NCI-H1694 (cell line): ENCODE measurements at regions not wholly inside any gene's neighbourhood (a gene's known extent, or its start where the extent isn't known, plus 50 kb on each side); places are given as distances from the start of the nearest gene placed in this dataset.
"Not testable (repeated sequence)": the region's sequence is repeated elsewhere in the genome, so short reads cannot be mapped to it uniquely, and the experiment has no call there.

Experiments used
- DNase-seq: peaks from one replicate; lab custom pipeline; 2025; lab: John Stamatoyannopoulos, UW

DNA sequence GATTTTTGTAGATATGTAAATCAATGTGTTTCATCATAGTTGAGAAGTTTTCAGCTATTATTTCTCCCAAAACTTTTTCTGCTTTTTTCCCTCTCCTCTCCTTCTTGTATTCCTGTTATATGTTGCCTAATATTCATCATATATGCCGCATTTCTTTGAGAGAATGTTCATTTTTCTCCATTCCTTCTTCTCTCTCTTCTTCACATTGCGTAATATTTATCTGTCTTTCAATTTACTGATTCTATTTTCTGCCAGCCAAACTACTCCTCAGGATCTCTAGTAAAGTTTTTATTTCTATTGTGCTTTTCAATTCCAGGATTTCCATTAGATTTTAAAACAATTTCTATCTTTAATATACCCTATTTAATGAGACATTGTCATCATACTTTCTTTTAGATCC, 896.8 kb downstream of the EPHA7 start:
- DNase-seq: no peak

DNA sequence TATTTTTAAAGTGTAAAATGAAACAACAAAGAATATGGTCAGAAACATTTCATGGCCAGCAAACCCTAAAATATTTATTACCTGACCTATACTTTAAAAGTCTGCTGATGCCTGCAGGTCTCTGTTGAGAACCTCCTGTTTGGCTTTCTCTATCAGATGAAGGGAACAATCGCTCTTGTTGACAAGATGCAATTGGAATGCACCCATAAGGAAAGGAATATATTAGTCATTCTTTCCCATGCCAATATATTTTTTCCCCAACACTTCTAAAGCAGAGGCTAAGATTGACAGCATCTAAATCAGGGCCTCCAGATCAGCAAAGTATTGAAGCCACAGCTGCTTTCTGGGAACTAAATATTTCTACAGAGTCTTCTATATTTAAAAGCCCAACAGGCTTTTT, 897.8 kb downstream of the EPHA7 start:
- no peak for DNase-seq

DNA sequence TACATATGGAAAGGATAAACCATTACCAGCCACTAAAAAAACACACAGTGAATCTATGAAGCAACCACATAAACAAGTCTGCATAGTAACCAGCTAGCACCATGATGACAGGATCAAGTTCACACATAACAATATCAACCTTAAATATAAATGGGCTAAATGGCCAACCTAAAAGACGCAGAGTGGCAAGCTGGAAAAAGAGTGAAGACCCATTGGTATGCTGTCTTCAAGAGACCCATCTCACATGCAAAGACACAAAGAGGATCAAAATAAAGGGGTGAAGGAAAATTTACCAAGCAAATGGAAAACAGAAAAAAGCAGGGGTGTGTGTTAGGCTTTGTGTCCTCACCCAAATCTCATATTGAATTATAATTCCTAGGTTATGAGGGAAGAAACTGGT, 909.2 kb downstream of the EPHA7 start:
- DNase-seq: no peak

DNA sequence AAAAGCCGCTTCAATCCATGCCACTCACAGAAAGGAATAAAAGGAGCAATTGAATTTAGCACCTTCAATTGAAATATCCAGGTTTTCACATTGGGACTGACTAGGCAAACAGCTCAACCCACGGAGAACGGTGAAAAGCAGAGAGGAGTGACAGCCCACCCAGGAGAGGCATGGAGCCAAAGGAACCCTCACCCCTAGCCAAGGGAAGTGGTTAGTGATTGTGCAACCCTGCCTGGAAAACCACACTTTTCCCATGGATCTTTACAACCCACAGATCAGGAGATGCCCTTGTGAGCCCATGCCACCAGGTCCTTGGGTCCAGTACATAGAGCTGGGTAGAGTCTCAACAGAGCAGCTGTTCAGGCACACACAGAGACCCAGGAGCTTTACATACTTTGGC, 911.8 kb downstream of the EPHA7 start:
- no peak for DNase-seq

DNA sequence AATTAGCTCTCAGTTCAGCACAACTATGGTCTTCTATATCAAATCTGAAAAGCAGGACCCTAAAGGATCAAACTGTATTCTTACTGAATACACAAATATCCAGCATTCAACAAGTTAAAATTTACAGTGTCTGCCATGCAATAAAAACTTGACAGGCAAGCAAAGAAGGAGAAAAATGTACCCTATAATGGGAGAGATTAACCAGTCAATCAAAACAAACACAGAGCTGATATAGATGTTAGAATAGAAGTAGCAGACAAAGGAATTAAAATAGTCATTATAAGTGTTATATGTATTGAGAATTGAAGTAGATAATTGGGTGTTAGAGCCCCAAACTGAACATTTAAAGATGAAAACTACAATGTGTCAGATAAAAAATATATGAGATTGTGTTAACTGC, 914.9 kb downstream of the EPHA7 start:
- no peak for DNase-seq

DNA sequence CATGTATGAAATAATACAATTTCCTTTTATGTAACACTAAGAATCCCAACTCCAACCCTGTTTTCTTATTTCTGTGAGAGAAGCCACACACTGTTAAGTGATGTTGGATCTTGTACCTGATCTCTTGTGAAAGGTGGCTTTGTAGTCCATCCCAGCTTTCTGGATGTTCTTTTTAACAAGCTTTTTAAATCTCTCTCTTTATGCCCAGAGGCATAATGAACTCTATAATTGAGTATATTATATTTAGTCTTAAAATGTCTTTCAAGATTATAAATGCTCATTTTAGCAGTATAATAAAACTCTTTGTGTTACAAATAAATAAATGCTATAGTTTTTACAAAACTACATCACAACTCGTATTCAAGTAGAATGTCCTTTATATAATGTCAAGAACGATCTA, 922.1 kb downstream of the EPHA7 start:
- no peak for DNase-seq

DNA sequence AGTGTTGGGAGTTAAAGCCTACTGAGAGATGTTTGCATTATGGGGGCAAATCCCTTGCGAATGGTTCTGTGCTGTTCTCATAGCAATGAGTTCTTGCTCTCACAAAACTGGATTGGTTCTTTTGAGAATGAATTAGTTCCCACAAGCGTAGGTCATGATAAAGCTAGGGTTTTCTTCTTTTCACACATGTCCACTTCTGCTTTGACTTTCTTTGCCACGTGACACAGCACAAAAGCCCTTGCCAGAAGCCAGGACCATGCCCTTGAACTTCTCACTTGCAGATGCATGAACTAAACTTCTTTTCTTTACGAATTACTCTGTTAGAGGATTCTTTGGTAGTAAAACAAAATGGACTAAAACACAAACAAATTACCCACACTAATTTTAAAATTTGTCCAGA, 922.8 kb downstream of the EPHA7 start:
- DNase-seq: no peak

DNA sequence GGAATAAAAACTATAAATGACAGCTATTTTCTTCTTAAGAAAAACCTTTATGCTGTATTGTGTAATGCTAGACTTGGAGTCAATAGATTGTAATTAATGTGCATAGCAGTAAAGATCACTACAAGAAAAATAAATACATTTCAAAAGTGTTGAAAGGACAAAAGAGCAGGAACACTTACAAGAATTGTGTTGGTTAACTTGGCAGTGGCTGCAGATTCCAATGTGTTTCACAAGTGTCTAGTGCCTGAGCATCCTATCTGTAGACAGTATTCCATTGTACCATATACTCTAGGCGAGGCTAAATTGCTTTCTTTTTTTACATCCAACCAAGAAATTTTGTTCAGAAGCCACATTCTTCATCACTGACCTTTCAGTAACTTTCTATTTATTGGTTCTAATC, 924.1 kb downstream of the EPHA7 start:
- no peak for DNase-seq

DNA sequence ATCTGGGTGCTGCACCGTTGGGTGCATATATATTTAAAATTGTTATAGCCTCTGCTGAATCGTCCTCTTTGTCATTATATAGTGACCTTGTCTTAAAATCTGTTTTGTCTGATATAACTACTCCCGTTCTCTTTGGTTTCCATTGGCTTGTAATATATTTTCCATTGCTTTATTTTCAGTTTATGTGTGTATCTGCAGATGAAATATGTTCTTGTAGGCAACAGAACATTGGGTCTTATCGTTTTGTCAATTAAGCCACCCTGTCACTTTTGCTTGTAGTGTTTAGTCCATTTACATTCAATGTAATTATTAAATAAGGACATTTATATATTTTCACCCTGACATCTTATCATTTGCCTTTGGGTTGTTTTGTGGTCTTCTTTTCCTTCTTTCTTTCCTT, 933.9 kb downstream of the EPHA7 start:
- no peak for DNase-seq

DNA sequence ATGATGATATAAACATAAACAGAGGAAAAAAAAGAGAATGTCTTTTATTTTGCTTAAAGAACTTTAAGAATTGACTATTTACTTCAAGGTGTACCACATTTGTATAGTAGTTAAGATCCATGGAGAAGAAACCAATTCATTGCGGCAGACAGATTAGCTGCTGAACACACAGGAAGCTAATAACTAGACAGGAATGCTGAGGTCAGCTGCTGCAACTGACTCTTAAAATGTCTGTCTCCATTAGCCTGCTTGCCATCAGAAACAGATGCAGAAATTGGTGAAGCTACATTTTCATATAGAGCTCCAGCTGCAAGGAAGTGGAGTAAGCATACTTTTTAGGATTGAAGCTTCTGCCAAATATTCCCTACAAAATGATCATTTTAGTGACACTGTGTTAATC, 939.5 kb downstream of the EPHA7 start:
- no peak for DNase-seq

DNA sequence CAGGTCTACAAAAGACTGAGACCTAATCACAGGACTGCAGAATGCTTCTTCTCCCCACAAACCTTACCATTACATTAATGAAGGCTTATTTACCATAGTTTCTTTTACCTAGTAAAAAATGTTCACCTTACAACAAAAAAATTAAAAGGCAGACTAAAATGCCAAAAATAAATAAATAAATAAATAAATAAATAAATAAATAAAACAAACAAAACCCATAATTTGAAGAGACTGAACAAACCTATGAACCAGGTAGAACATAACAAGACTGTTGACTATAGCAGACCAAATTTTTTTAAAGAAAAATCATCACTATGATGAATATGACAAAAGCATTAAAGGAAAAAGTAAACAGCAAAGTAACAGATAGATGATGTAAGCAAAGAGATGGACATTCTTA, 946.3 kb downstream of the EPHA7 start:
- no peak for DNase-seq

DNA sequence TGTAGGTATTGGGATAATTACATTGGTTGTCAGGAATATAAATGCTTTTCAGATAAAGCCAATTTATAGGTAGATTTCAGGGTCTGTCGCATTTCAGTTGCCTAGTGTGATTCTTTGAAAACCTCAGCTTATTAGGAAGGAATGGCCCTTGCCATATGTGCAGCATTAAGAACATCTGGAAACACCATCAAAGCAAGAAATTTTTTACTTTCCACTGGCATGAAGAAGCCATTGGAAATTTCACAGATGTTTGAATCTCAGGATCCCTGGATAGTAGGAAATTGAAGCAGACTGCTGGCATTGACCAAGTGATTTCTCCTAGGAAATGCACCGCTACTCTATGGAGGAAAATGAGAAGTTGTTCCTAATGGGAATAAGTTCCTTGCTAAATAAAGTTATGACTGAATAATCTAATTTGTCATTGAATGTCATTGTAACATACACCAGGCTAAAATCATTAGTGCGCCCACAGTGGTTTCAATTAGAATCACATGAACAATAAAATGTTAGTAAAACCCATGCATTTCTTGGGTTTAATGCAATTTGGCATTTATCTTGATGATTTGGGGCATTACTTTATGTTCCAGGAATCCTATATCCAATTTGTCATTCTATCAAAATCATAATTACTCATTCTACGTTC, 950.1 kb downstream of the EPHA7 start:
- DNase-seq: no peak

DNA sequence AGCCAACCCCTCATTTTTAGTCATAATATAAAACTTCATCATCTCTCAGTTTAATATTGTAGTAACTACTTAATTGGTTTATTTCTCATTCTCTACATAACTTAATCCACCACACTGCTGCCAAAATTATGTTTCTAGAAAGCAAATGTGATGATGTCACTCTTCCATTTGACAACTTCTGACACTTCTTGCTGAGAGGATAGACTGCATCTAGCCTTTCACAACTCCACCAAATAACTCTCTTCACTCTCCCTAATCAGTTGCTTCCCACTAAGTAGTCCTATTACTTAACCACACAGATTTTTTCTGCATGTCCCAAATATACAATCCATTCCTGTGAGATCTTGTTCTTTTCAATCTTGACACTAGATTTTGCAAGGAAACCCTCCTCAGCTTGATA, 951.3 kb downstream of the EPHA7 start:
- no peak for DNase-seq

DNA sequence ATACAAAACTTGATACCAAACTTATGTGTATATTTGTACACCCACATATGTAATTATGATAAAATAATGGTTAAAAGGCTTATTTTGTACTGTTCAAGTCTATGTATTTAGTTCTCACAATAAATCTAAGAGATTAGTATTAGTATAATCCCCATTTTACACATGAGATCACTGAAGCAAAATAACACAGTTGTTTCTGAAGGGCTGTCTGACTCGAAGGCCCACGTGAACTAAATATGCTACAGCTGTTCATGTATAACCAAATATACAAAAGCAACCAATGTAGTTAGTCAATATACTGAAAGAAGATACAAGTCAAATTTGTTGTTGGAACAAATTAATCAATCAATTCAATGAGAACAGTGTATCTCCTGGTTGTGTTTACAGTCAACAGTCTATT, 959.2 kb downstream of the EPHA7 start:
- no peak for DNase-seq

DNA sequence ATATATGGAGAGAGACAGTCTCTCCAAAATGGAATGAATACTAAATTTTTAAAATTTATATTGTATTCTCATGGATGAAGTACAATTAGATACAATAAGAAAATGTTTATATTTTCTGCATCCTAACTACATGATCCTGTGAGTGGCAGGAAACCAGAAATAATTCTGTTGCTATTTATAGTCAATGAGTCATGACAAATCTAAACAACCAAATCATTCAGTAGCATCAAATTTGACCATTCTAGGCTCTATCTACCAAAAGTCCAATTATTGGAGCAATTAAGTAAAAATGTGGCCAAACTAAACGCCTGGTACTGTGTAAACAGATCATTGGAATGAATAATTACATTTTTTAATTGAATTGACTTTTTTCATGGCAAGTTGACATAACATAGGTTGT, 959.8 kb downstream of the EPHA7 start:
- no peak for DNase-seq

DNA sequence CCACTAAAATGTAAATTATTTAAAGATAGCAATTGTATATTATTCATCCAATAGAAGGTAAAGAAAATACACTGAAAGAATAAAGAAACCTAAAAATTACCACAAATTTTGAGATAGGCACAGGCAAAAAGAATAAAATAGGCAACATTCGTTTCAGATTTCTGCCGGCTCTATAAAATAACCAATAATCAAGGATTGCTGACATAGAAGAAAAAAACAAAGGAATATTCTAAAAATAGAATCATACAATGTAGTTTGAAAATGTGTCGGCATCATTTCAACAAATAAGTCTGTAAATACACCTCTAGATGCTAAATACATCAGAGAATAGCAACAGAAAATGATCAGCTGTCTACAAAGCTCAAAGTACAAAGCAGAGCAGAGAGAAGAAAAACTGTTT, 973.3 kb downstream of the EPHA7 start:
- DNase-seq: no peak

DNA sequence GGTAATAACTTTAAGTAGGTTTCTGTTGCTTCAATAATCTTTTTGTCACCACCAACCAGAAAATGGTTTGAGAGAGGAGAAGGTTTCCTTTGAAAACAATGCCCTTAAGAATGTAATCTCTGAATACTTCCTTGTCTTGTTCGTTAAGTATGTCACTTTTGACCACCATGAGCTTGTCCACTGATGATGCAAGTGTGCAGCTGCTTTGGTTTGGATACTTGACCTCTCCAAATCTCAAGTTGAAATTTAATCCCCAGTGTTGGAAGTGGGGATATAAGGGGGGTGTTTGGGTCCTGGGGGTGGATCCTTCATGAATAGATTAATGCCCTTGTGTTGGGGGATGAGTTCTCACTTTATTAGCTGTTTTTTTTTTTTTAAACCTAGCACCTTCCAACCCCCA, 985.4 kb downstream of the EPHA7 start:
- no peak for DNase-seq

DNA sequence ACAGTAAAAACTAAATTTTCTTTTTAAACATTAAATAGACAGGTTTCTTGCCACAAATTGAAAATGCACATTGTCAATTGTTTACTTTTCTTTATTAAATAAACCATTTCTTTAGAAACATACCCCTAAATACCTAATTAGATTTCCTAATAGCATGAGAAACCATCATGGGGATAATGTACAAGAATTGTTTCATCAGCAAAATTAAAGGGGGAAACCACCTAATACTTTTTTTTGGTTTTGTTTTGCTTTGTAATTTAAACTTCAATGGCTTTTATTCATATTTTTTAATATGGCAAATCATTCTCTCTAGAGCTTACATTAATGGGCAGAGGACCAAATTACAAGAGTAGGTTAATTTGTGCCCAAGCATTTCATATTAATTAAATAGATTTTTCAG, 987.9 kb downstream of the EPHA7 start:
- DNase-seq: no peak

DNA sequence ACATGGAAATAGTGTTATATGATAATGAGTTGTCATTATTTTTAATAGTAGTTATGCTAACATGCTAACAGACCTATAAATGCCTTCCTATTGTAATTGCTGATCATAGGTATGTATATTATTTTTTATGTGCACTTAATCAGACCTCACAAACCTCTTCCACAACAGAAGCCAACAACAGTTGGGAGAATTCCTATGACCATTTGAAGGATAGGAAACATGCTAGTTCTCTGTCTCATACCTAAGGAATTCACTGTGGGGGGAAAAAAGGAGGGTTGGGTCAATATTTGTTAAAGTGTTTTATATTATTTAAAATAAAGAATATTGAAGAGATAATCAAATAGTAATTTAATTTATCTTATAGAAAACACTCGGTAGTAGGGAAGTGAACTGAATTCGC, 990.9 kb downstream of the EPHA7 start:
- no peak for DNase-seq

DNA sequence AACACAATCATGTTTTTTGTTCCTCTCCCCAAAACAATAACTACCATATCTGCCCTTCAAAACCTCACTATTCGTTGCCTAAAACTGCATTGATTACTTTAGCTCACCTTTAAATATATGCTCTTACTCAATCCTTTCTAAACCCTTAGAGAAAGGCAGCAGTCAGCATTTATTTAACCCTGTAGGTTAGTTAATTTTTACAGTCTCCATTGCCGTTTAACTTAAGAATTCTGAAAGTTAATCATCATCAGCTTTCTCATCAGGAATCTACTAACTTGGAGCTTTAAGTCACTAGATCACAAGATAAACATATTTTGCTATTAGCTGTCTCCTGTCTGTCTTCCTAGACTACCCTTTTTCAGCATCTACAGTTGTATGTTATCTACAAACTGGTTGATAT, 991.9 kb downstream of the EPHA7 start:
- no peak for DNase-seq

DNA sequence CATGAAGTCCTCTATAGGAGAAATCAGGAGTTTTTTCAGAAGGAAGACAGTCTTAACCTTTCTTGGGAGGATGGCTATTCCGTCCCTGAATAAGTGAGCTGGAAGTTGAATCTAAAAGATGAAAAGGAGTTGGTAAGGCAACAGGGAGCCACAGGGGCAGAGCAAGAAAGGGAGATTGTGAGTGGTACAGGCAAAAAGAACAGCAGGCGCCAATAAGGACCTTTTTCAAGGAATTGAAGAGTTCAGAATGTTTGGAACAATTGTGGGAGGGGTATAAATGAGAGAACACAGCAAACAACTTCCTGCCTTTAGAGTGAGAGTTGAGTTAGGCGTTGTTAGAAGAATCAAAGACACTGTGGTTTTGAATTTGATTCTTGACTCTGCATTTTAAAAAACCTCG, 1003.7 kb downstream of the EPHA7 start:
- no peak for DNase-seq

DNA sequence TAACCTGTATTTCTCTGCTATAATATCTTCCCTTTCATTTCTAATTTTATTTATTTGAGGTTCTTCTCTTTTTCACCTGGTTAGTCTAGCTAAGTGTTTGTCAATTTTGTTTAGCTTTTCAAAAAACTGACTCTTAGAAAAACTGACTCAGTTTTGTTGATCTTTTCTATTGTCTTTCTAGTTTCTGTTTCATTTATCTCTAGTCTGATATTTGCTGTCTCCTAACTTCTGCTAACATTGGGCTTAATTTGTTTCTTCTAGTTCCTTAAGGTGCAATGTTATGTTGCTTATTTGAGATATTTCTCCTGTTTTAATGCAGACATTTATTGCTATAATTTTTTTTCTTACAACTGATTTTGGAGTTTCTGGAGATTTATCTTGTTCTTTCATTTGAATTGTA, 1011.0 kb downstream of the EPHA7 start:
- DNase-seq: no peak

DNA sequence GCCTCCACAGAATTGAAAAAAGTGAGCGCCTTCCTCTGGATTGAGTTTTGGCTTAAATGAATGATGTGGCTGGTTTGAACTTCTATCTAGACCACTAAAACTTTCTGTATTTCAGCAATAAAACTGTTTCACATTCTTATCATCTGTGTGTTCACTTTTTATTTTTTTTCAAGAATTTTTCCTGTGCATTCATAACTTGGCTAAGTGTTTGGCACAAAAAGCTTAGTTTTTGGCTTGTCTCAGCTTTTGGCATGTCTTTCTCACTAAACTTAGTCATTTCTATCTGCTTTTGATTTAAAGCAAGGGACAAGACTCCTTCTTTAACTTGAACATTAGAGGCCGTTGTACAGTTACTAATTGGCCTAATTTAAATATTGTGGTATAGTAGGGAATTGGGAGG, 1015.1 kb downstream of the EPHA7 start:
- DNase-seq: no peak

DNA sequence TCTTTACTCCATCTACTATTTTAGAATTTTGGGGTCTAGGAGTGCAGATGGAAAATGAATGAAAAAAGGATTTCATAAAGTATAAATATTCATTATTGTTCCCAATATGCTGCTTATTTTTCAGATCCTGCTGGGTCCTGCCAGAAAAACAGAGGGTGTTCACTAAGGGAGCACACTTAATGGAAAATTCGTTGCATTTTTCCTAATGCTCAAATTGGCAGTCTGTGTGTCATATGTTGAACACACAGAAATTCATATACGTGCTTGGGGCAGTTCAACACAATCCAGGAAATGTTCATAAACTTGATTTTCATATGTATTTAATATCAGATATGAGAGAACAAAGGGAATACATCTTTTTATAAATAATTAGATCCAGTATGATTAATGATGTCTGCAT, 1019.4 kb downstream of the EPHA7 start:
- no peak for DNase-seq

DNA sequence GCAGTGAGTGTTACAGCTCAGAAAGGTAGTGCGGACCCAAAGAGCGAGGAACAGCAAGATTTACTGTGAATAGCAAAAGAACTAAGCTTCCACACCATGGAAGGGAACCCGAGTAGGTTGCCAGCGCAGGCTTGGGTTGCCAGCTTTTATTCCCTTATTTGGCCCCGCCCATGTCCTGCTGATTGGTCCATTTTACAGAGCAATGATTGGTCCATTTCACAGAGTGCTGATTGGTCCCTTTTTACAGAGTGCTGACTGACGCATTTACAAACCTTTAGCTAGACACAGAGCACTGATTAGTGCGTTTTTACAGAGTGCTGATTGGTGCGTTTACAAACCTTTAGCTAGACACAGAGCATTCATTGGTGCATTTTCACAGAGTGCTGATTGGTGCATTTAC, 1030.7 kb downstream of the EPHA7 start:
- not testable (repeated sequence) for DNase-seq
